Astrocyte of the spinal cord (primary cell): ENCODE measurements at regions not wholly inside any gene's neighbourhood (a gene's known extent, or its start where the extent isn't known, plus 50 kb on each side); places are given as distances from the start of the nearest gene placed in this dataset.

Source experiments
- DNase-seq: peaks from one replicate; pipeline ENCODE4 v3.0.0; 2011; ENCODE audit warnings: low read depth, low spot score
- H3K4me3 ChIP-seq: 2 replicates; pipeline ENCODE4 v1.5.1; 2011; ENCODE audit warnings: low read depth, mild to moderate bottlenecking, low read length, moderate library complexity
- CTCF ChIP-seq: IDR thresholded peaks from 2 replicates; pipeline ENCODE4 v1.5.1; 2012; ENCODE audit warnings: low read depth, mild to moderate bottlenecking, low read length, inconsistent platforms
- in situ Hi-C: cut with HindIII; loops from 2 replicates; pipeline ENCODE4 v1.10.0; 2017; ENCODE audit warnings: low sequenced_read_pairs

DNA sequence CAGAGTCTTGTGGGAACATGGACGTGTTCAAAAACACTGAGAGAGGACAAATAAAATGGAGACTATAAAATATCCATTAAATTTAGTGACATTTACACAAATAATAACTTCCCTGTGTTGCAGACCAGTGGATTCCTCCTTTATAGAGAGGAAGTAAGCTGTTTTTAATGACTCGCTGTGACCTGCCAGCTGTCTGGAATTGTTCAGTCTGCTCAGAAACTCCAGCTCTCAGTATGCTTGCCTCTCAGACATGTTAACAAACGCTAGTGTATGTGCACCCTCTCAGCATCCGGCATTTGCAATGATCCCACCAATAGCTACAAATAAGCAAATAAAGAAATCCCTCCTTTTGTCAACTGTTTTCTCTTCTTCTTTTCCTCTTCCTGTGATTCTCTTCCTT lies 158.0 kb upstream of the TCF21 start:
- in situ Hi-C loops: no loop called here
- no peak overlapping the region for H3K4me3 ChIP-seq
- TF ChIP-seq CTCF: no peak
- DNase-seq: no peak

- no peak overlapping the region for H3K4me3 ChIP-seq
- DNase-seq: no peak
- no peak for TF ChIP-seq CTCF
- in situ Hi-C loops: no loop called here
Observed at GRCh38 chr6:133740218-133740617, 148.7 kb upstream of the TCF21 start.

- in situ Hi-C loops: no loop called here
- H3K4me3 ChIP-seq: no peak overlapping the region
- no peak for TF ChIP-seq CTCF
- DNase-seq: no peak
Observed at GRCh38 chr6:133740816-133741215, 148.1 kb upstream of the TCF21 start.

DNA sequence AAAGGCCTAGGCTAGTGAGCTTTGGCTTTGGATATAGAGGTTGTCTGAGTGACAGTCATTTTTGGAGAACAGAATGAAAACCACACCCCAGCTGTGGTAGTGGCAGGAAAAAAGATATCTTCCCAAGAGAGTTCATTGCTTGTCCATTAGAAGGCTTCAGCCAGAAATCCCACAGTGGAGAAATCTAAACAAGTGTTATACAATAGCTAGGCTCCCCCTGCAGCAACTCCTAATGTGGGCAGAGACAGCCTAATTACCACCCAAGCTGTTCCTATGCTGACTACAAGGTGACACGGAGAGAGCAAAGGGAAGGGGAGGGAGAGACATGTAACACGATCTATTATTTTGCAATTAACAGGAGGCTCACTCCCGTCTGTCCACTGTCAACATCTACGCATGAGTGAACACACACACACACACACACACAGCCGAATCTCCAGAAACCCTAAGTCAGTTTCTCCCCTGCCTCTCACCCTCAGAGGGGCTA lies 147.5 kb upstream of the TCF21 start:
- no peak overlapping the region for H3K4me3 ChIP-seq
- in situ Hi-C loops: no loop called here
- TF ChIP-seq CTCF: no peak
- no peak for DNase-seq

GRCh38 chr6:133743621-133744020 lies 145.3 kb upstream of the TCF21 start:
- no peak overlapping the region for H3K4me3 ChIP-seq
- no peak for TF ChIP-seq CTCF
- no peak for DNase-seq
- in situ Hi-C loops: no loop called here

- in situ Hi-C loops: no loop called here
- TF ChIP-seq CTCF: no peak
Observed at GRCh38 chr6:133746417-133746770, 142.5 kb upstream of the TCF21 start.

DNA sequence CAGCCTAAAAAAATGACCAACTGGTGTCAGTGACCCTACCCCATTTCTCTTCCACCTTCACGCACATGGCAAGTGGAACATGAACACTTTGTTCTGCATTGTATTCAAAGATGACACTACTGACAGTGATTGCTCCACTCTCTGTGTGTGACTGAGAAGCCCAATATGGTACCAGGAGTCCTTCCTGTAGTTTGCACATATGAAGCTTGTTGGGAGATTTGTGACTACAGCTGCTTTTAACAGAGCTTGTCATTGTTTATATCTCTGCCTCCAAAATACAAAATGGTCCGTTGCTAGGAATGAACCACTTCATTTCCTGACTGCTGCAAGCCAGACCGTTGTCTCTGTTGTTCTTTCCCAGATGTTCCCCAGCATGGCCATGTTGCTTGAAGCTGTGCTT lies 140.3 kb upstream of the TCF21 start:
- H3K4me3 ChIP-seq: no peak overlapping the region
- in situ Hi-C loops: no loop called here
- no peak for DNase-seq
- TF ChIP-seq CTCF: no peak

More at GRCh38 chr6:133746417-133746770, 142.5 kb upstream of the TCF21 start:
- no peak overlapping the region for H3K4me3 ChIP-seq
- no peak for DNase-seq
